ENCODE measurements at regions not wholly inside any gene's neighbourhood (a gene's known extent, or its start where the extent isn't known, plus 50 kb on each side); places are given as distances from the start of the nearest gene placed in this dataset.

GRCh38 chr2:133918141-133918540, 335.7 kb upstream of the MGAT5 start:
- Histone ChIP-seq H3K4me3 (ENCODE audit: low read length) (no peak overlapping the region), H3K36me3 (ENCODE audit: insufficient read depth, low read length) (no peaks in the 10 kb centered on the region), H3K9me3 (ENCODE audit: low read length) (no peaks in the 10 kb centered on the region), H3K27me3 (ENCODE audit: insufficient read depth, low read length) (no peaks in the 10 kb centered on the region), H3K4me1 (ENCODE audit: insufficient read depth, low read length) (no peaks in the 10 kb centered on the region), H2AFZ (ENCODE audit: low read depth, low read length) (no peak overlapping the region)

DNA sequence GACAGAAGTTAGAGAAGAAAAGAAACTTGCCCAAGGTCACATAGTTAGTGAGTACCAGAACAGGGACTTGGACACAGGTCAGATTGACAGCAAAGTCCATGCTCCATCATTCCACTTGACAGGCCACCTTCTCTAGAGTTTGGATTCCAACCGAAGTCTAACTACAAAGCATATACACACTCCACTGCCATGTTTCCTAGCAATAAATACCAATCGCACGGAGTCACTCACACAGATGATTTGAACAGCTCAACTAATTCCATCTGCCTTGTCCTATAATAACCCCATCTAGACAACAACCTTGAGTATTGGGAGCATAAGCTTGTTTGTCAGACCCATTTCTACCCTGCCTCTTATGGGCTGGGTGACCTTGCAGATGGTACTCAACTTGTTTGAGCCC, 334.6 kb upstream of the MGAT5 start:
- Histone ChIP-seq H2AFZ (ENCODE audit: low read depth, low read length) (no peak overlapping the region), H3K9me3 (ENCODE audit: low read length) (no peaks in the 10 kb centered on the region), H3K4me1 (ENCODE audit: insufficient read depth, low read length) (no peaks in the 10 kb centered on the region), H3K36me3 (ENCODE audit: insufficient read depth, low read length) (no peaks in the 10 kb centered on the region), H3K27me3 (ENCODE audit: insufficient read depth, low read length) (no peaks in the 10 kb centered on the region), H3K4me3 (ENCODE audit: low read length) (no peak overlapping the region)

GRCh38 chr2:133927894-133928293, 326.0 kb upstream of the MGAT5 start:
- Histone ChIP-seq H2AFZ (ENCODE audit: low read depth, low read length) (no peak overlapping the region), H3K27me3 (ENCODE audit: insufficient read depth, low read length) (no peaks in the 10 kb centered on the region), H3K4me1 (ENCODE audit: insufficient read depth, low read length) (no peaks in the 10 kb centered on the region), H3K4me3 (ENCODE audit: low read length) (no peak overlapping the region), H3K36me3 (ENCODE audit: insufficient read depth, low read length) (no peaks in the 10 kb centered on the region), H3K9me3 (ENCODE audit: low read length) (no peaks in the 10 kb centered on the region)

- no peaks in the 10 kb centered on the region for H3K9me3 ChIP-seq (ENCODE audit: low read length)
- H3K4me1 ChIP-seq (ENCODE audit: insufficient read depth, low read length) = no peaks in the 10 kb centered on the region
- H3K36me3 ChIP-seq (ENCODE audit: insufficient read depth, low read length) = no peaks in the 10 kb centered on the region
- no peak overlapping the region for H3K4me3 ChIP-seq (ENCODE audit: low read length)
- H2AFZ ChIP-seq (ENCODE audit: low read depth, low read length) = no peak overlapping the region
- H3K27me3 ChIP-seq (ENCODE audit: insufficient read depth, low read length) = no peaks in the 10 kb centered on the region
These were observed 317.8 kb upstream of the MGAT5 start for GRCh38 chr2:133936096-133936495.

- no peak overlapping the region for H2AFZ ChIP-seq (ENCODE audit: low read depth, low read length)
- H3K9me3 ChIP-seq (ENCODE audit: low read length) = no peaks in the 10 kb centered on the region
- H3K27me3 ChIP-seq (ENCODE audit: insufficient read depth, low read length) = no peaks in the 10 kb centered on the region
- no peaks in the 10 kb centered on the region for H3K36me3 ChIP-seq (ENCODE audit: insufficient read depth, low read length)
- no peaks in the 10 kb centered on the region for H3K4me1 ChIP-seq (ENCODE audit: insufficient read depth, low read length)
- H3K4me3 ChIP-seq (ENCODE audit: low read length) = no peak overlapping the region
These were observed 317.3 kb upstream of the MGAT5 start for GRCh38 chr2:133936601-133937000.

DNA sequence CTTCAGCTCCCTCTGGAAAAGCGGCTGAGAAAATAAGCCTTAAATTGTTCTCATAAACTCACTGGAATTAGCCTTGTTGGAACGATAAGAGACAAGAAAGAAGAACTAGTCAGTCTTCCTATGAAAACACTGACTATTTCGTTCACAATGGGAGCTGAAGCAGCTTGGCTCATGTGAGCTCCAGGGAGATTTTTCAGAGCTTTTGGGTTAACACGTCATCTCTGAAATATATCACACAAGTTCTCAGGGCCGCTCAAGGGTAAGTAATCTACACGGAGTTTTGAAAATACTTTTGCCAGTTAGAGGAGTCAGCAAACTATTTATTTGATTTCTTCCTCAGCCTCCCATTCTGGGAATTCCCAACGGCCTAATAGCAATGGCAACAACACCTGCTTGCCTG, 316.2 kb upstream of the MGAT5 start:
- H3K9me3 ChIP-seq (ENCODE audit: low read length) = no peaks in the 10 kb centered on the region
- no peak overlapping the region for H3K4me3 ChIP-seq (ENCODE audit: low read length)
- no peaks in the 10 kb centered on the region for H3K4me1 ChIP-seq (ENCODE audit: insufficient read depth, low read length)
- no peaks in the 10 kb centered on the region for H3K36me3 ChIP-seq (ENCODE audit: insufficient read depth, low read length)
- H2AFZ ChIP-seq (ENCODE audit: low read depth, low read length) = no peak overlapping the region
- H3K27me3 ChIP-seq (ENCODE audit: insufficient read depth, low read length) = no peaks in the 10 kb centered on the region

DNA sequence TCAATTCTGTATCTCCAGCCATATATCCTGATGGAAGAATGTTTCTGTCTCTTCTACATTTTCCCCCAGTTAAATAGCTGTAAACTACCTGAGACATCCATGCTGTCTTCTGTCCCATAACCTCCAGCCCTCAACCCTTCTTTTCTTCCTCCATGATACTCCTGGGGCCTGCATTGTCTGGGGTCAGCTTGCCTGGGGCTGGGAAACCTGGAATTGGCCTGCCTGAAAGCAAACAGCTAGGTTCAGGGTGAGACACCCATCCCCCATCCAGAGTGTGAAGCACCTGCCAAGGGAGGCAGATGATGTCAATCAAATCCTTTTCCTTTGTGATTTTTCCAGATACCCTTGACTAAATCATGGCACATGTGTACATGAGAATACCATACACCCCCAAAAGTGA, 313.7 kb upstream of the MGAT5 start:
- no peak overlapping the region for H2AFZ ChIP-seq (ENCODE audit: low read depth, low read length)
- H3K9me3 ChIP-seq (ENCODE audit: low read length) = no peaks in the 10 kb centered on the region
- H3K36me3 ChIP-seq (ENCODE audit: insufficient read depth, low read length) = no peaks in the 10 kb centered on the region
- H3K4me3 ChIP-seq (ENCODE audit: low read length) = no peak overlapping the region
- H3K27me3 ChIP-seq (ENCODE audit: insufficient read depth, low read length) = no peaks in the 10 kb centered on the region
- H3K4me1 ChIP-seq (ENCODE audit: insufficient read depth, low read length) = no peaks in the 10 kb centered on the region

- H3K9me3 ChIP-seq (ENCODE audit: low read length) = no peaks in the 10 kb centered on the region
- no peaks in the 10 kb centered on the region for H3K27me3 ChIP-seq (ENCODE audit: insufficient read depth, low read length)
These were observed 312.2 kb upstream of the MGAT5 start for GRCh38 chr2:133941666-133942065.

DNA sequence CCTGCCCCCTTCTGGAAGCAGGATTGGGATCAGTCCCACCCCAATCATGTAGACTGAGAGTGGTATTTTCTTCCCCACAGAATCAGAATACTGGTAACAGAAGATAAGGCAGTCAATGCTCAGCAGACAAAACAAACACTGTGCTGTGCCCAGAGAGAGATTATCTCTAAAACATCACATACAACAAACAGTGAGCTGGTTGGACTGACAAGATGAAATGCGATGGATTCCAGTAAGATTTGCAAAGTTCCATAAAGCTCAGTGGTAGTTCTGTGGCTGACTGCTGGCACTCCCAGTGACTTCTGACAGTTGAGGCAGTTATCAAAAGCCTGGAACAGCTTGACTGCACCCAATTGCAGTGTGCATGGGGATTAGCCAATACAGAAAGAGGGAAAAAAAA, 311.5 kb upstream of the MGAT5 start:
- H3K27me3 ChIP-seq (ENCODE audit: insufficient read depth, low read length) = no peaks in the 10 kb centered on the region
- H2AFZ ChIP-seq (ENCODE audit: low read depth, low read length) = no peak overlapping the region
- H3K4me1 ChIP-seq (ENCODE audit: insufficient read depth, low read length) = no peaks in the 10 kb centered on the region
- H3K4me3 ChIP-seq (ENCODE audit: low read length) = no peak overlapping the region
- H3K36me3 ChIP-seq (ENCODE audit: insufficient read depth, low read length) = no peaks in the 10 kb centered on the region
- no peaks in the 10 kb centered on the region for H3K9me3 ChIP-seq (ENCODE audit: low read length)

More at GRCh38 chr2:133941666-133942065, 312.2 kb upstream of the MGAT5 start:
- no peak overlapping the region for H3K4me3 ChIP-seq (ENCODE audit: low read length)
- H3K4me1 ChIP-seq (ENCODE audit: insufficient read depth, low read length) = no peaks in the 10 kb centered on the region
- no peak overlapping the region for H2AFZ ChIP-seq (ENCODE audit: low read depth, low read length)
- H3K36me3 ChIP-seq (ENCODE audit: insufficient read depth, low read length) = no peaks in the 10 kb centered on the region

- no peak overlapping the region for H3K4me3 ChIP-seq (ENCODE audit: low read length)
- H3K9me3 ChIP-seq (ENCODE audit: low read length) = no peaks in the 10 kb centered on the region
- H3K36me3 ChIP-seq (ENCODE audit: insufficient read depth, low read length) = no peaks in the 10 kb centered on the region
- H3K27me3 ChIP-seq (ENCODE audit: insufficient read depth, low read length) = no peaks in the 10 kb centered on the region
- no peaks in the 10 kb centered on the region for H3K4me1 ChIP-seq (ENCODE audit: insufficient read depth, low read length)
- no peak overlapping the region for H2AFZ ChIP-seq (ENCODE audit: low read depth, low read length)
These were observed 310.8 kb upstream of the MGAT5 start for GRCh38 chr2:133943108-133943507.

DNA sequence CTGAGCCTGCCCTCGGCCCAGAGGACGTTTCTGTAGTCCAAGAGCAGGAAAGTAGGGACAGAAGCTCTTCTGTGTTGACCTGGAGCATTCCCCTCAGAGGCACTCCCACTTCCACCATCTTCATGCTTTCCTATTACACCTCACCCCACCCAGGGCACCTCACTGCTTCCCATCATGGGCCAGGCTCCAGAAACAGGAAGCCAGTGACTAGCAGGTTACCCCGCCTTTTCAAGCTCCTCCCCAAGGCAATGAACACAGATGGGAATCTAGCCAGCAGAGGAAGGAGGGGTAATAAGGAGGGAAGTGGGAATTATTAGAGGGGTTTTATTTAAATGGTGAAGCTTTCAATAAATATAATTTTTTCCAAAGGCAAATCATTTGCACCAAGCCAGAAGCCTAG, 308.8 kb upstream of the MGAT5 start:
- no peaks in the 10 kb centered on the region for H3K4me1 ChIP-seq (ENCODE audit: insufficient read depth, low read length)
- no peak overlapping the region for H3K4me3 ChIP-seq (ENCODE audit: low read length)
- H3K27me3 ChIP-seq (ENCODE audit: insufficient read depth, low read length) = no peaks in the 10 kb centered on the region
- H3K9me3 ChIP-seq (ENCODE audit: low read length) = no peaks in the 10 kb centered on the region
- no peak overlapping the region for H2AFZ ChIP-seq (ENCODE audit: low read depth, low read length)
- no peaks in the 10 kb centered on the region for H3K36me3 ChIP-seq (ENCODE audit: insufficient read depth, low read length)

GRCh38 chr2:133947057-133947456, 306.8 kb upstream of the MGAT5 start:
- Histone ChIP-seq H3K4me3 (ENCODE audit: low read length) (no peak overlapping the region), H3K36me3 (ENCODE audit: insufficient read depth, low read length) (no peaks in the 10 kb centered on the region), H3K4me1 (ENCODE audit: insufficient read depth, low read length) (no peaks in the 10 kb centered on the region), H3K9me3 (ENCODE audit: low read length) (no peaks in the 10 kb centered on the region), H3K27me3 (ENCODE audit: insufficient read depth, low read length) (peaks cover 2% of the 10 kb centered on the region), H2AFZ (ENCODE audit: low read depth, low read length) (no peak overlapping the region)

GRCh38 chr2:133948610-133949290, 305.1 kb upstream of the MGAT5 start:
- H3K27me3 ChIP-seq (ENCODE audit: insufficient read depth, low read length) = peaks cover 3% of the 10 kb centered on the region
- H3K4me1 ChIP-seq (ENCODE audit: insufficient read depth, low read length) = no peaks in the 10 kb centered on the region
- no peaks in the 10 kb centered on the region for H3K9me3 ChIP-seq (ENCODE audit: low read length)
- no peaks in the 10 kb centered on the region for H3K36me3 ChIP-seq (ENCODE audit: insufficient read depth, low read length)
- no peak overlapping the region for H2AFZ ChIP-seq (ENCODE audit: low read depth, low read length)
- no peak overlapping the region for H3K4me3 ChIP-seq (ENCODE audit: low read length)

- Histone ChIP-seq H3K36me3 (ENCODE audit: insufficient read depth, low read length) (no peaks in the 10 kb centered on the region), H3K27me3 (ENCODE audit: insufficient read depth, low read length) (peaks cover 3% of the 10 kb centered on the region)
These were observed 304.3 kb upstream of the MGAT5 start for GRCh38 chr2:133949595-133949994.

More at GRCh38 chr2:133949595-133949994, 304.3 kb upstream of the MGAT5 start:
- Histone ChIP-seq H2AFZ (ENCODE audit: low read depth, low read length) (no peak overlapping the region), H3K4me1 (ENCODE audit: insufficient read depth, low read length) (no peaks in the 10 kb centered on the region), H3K9me3 (ENCODE audit: low read length) (no peaks in the 10 kb centered on the region), H3K4me3 (ENCODE audit: low read length) (no peak overlapping the region)
